DND-41 (cell line): ENCODE measurements at regions not wholly inside any gene's neighbourhood (a gene's known extent, or its start where the extent isn't known, plus 50 kb on each side); places are given as distances from the start of the nearest gene placed in this dataset.

Source experiments
- ATAC-seq: fragments of 200-7000 bp; cut with Tn5 transposase; 3 replicates; pipeline ENCODE4 v1.9.1; 2021; ENCODE audit warnings: low read depth; ENCODE audit not compliant: insufficient read depth
- DNase-seq: peaks from one replicate; pipeline ENCODE4 v3.0.0-alpha.2; 2020
- H2AFZ ChIP-seq: 2 replicates; pipeline ENCODE4 v1.6.0; 2012; ENCODE audit warnings: low read depth, low read length
- H3K27ac ChIP-seq: 2 replicates; pipeline ENCODE4 v1.5.1; 2012; ENCODE audit warnings: low read length, inconsistent platforms
- H3K27me3 ChIP-seq: fragments of 200-600 bp; sonication (generic); 2 replicates; pipeline ENCODE4 v1.6.0; 2012; ENCODE audit warnings: low read length, mild to moderate bottlenecking, inconsistent platforms; ENCODE audit not compliant: insufficient read depth, poor library complexity
- H3K36me3 ChIP-seq: 2 replicates; pipeline ENCODE4 v1.5.1; 2012; ENCODE audit warnings: low read length, inconsistent platforms; ENCODE audit not compliant: insufficient read depth
- H3K4me1 ChIP-seq: 2 replicates; pipeline ENCODE4 v1.5.1; 2012; ENCODE audit warnings: mild to moderate bottlenecking, low read length; ENCODE audit not compliant: insufficient read depth
- H3K4me2 ChIP-seq: 2 replicates; pipeline ENCODE4 v1.6.0; 2012; ENCODE audit warnings: mild to moderate bottlenecking, moderate library complexity, low read length, inconsistent platforms; ENCODE audit not compliant: insufficient read depth
- H3K4me3 ChIP-seq, 2 experiments: fragments of 200-600 bp in 1 of 2; shearing (Covaris generic) in 1 of 2; 2 replicates each; pipeline ENCODE4 v1.5.1; 2012 to 2016; ENCODE audit warnings: inconsistent platforms in 2 of 2, low read length in 2 of 2, mild to moderate bottlenecking in 2 of 2, low read depth in 1 of 2, moderate library complexity in 1 of 2
- H3K79me2 ChIP-seq: 2 replicates; pipeline ENCODE4 v1.6.0; 2012; ENCODE audit warnings: low read length, inconsistent platforms; ENCODE audit not compliant: insufficient read depth
- H3K9ac ChIP-seq: 2 replicates; pipeline ENCODE4 v1.6.0; 2012; ENCODE audit warnings: low read depth, mild to moderate bottlenecking, inconsistent platforms, low read length, moderate library complexity
- H3K9me3 ChIP-seq: 2 replicates; pipeline ENCODE4 v1.5.1; 2012; ENCODE audit warnings: low read length, moderate library complexity, mild to moderate bottlenecking, inconsistent platforms; ENCODE audit not compliant: insufficient read depth, severe bottlenecking
- H4K20me1 ChIP-seq: 2 replicates; pipeline ENCODE4 v1.6.0; 2012; ENCODE audit warnings: low read length; ENCODE audit not compliant: insufficient read depth
- CTCF ChIP-seq: IDR thresholded peaks from 2 replicates; pipeline ENCODE4 v1.5.1; 2012; ENCODE audit warnings: borderline replicate concordance, low read length, moderate library complexity, mild to moderate bottlenecking; ENCODE audit not compliant: poor library complexity, severe bottlenecking; ENCODE audit errors: extremely low read depth
- EZH2 ChIP-seq: IDR thresholded peaks from 3 replicates; pipeline ENCODE4 v1.6.1; 2012; ENCODE audit warnings: borderline replicate concordance, low read depth, mild to moderate bottlenecking, moderate library complexity, low read length, inconsistent platforms; ENCODE audit not compliant: severe bottlenecking

DNA sequence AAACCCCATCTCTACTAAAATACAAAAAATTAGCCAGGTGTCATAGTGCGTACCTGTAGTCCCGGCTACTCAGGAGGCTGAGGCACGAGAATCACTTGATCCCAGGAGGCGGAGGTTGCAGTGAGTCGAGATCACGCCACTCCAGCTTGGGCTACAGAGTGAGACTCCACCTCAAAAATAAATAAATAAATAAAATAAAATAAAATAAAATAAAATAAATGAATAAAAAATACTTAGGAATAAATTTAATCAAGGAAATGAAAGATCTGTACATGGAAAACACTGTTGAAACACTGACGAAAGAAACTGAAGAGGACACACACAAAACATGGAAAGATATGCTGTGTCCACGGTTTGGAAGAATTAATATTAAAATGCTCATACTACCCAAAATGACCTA, 56.5 kb upstream of the ASPRV1 start:
- ATAC-seq (no peak), DNase-seq (no peak)
- peaks cover 7% of the 10 kb centered on the region for H3K4me1 ChIP-seq
- no peaks in the 10 kb centered on the region for H3K36me3 ChIP-seq
- H3K4me3 ChIP-seq: no peak overlapping the region
- no peaks in the 10 kb centered on the region for H3K9me3 ChIP-seq
- H3K79me2 ChIP-seq: no peaks in the 10 kb centered on the region
- no peak overlapping the region for H3K27ac ChIP-seq
- H3K4me2 ChIP-seq: no peak overlapping the region
- H3K9ac ChIP-seq: no peak overlapping the region
- no peak overlapping the region for H2AFZ ChIP-seq
- no peaks in the 10 kb centered on the region for H4K20me1 ChIP-seq
- no peaks in the 10 kb centered on the region for H3K27me3 ChIP-seq
- no peak for TF ChIP-seq EZH2
- no peak for TF ChIP-seq CTCF

DNA sequence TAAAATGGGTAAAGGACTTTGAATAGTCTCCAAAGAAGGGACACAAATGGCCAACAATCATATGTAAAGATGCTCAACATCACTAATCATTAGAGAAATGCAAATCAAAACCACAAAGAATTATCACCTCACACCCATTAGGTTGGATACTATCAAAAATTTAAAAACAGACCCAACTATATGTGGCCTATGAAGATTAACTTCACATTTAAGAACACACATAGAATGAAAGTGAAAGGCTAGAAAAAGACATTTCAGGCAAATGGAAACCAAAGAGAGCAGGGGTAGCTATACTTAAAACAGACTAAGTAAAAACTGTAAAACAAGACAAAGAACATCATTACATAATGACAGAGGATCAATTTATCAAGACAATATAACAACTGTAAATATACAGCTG, 53.5 kb upstream of the ASPRV1 start:
- Histone ChIP-seq H3K9ac (no peak overlapping the region), H3K9me3 (no peaks in the 10 kb centered on the region), H2AFZ (no peak overlapping the region), H3K36me3 (no peaks in the 10 kb centered on the region), H3K79me2 (no peaks in the 10 kb centered on the region), H3K4me1 (peaks cover 7% of the 10 kb centered on the region), H3K4me2 (no peak overlapping the region), H3K27ac (no peak overlapping the region), H3K4me3 (no peak overlapping the region), H4K20me1 (no peaks in the 10 kb centered on the region), H3K27me3 (no peaks in the 10 kb centered on the region)
- DNase-seq: no peak
- no peak for ATAC-seq
- TF ChIP-seq CTCF (no peak), EZH2 (no peak)

DNA sequence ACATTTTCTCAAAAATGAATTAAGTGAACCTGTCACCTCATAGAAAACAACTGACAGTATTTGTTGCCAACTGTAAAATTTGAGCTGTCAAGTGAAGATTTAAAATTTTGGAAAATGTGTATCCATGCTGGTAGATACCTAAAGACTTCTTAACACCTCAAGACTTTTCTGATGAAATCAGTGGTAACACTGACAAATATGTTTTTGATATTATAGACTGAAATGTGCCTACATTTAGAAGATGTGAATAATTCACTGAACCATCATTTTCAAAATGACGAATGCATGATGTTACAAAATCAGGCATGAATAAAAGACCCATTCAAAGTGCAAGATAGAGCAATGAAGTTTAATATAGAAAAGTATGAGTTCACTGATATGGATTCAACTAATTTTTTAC, 51.5 kb upstream of the ASPRV1 start:
- no peaks in the 10 kb centered on the region for H3K27me3 ChIP-seq
- no peak overlapping the region for H3K4me2 ChIP-seq
- no peak for ATAC-seq
- TF ChIP-seq CTCF (no peak), EZH2 (no peak)
- H2AFZ ChIP-seq: no peak overlapping the region
- H3K9me3 ChIP-seq: no peaks in the 10 kb centered on the region
- no peaks in the 10 kb centered on the region for H3K36me3 ChIP-seq
- no peak overlapping the region for H3K4me3 ChIP-seq
- no peaks in the 10 kb centered on the region for H3K79me2 ChIP-seq
- H3K9ac ChIP-seq: no peak overlapping the region
- DNase-seq: no peak
- no peak overlapping the region for H3K27ac ChIP-seq
- H4K20me1 ChIP-seq: no peaks in the 10 kb centered on the region
- H3K4me1 ChIP-seq: no peaks in the 10 kb centered on the region

DNA sequence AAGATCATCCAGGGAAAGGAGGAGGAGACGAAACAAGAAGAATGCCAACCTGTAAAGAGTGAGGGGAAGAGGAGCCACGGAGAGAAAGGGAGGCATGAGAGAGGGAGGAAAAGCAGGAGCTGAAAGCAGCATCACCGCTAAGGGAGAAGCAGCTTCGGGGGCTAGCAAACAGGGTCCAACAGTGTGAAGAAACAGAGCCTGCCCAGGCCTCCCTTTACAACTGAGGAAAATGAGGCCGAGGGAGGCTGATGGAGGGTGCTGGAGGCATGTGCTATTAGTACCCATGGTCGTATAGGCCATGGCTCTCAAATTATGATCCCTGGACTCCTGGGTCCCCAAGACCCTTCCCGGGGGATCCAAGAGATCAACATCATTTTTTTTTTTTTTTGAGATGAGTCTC, 50.4 kb upstream of the ASPRV1 start:
- H3K4me2 ChIP-seq: no peak overlapping the region
- no peak overlapping the region for H3K27ac ChIP-seq
- no peak overlapping the region for H3K4me3 ChIP-seq
- no peaks in the 10 kb centered on the region for H3K36me3 ChIP-seq
- no peak for TF ChIP-seq CTCF
- no peak for TF ChIP-seq EZH2
- no peaks in the 10 kb centered on the region for H3K9me3 ChIP-seq
- no peak overlapping the region for H3K9ac ChIP-seq
- no peak overlapping the region for H2AFZ ChIP-seq
- H3K4me1 ChIP-seq: no peaks in the 10 kb centered on the region
- DNase-seq (no peak), ATAC-seq (no peak)
- H3K27me3 ChIP-seq: no peaks in the 10 kb centered on the region
- no peaks in the 10 kb centered on the region for H3K79me2 ChIP-seq
- no peaks in the 10 kb centered on the region for H4K20me1 ChIP-seq
